ENCODE measurements at regions not wholly inside any gene's neighbourhood (a gene's known extent, or its start where the extent isn't known, plus 50 kb on each side); places are given as distances from the start of the nearest gene placed in this dataset.

DNA sequence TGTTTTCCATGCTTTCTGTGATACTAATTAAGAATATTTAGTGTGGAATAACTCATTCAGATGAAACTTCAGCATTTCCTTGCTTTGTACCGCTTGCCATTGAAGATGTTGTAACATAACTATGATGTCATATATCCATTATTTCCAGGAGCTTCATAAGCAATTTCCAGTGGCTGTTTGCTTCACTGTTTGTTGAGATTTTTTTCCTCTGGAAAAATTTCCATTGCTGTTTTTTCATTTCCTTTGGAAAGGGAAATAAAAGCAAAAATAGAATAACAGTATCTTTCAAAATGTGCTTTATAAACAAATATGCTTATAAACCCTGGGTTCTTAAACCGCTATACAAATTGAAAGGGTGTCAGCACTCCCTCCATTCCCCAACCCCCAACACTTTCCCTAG is 319.6 kb upstream of the SEMA6D start:
- Histone ChIP-seq H3K9ac (ENCODE audit: low read length) (no peak overlapping the region), H3K4me3 (ENCODE audit: low read length) (no peak overlapping the region), H4K20me1 (ENCODE audit: low read length) (no peaks in the 10 kb centered on the region), H3K27ac (ENCODE audit: low read length) (no peak overlapping the region), H3K4me1 (ENCODE audit: insufficient read depth, low read length) (no peaks in the 10 kb centered on the region), H3F3A (ENCODE audit: low read length, unreplicated experiment) (no peaks in the 10 kb centered on the region), H3K36me3 (ENCODE audit: low read depth, low read length) (no peaks in the 10 kb centered on the region), H2AFZ (ENCODE audit: low read length) (no peak overlapping the region), H3K4me2 (ENCODE audit: low read length) (no peak overlapping the region), H3K9me2 (replicated peaks; ENCODE audit: low read length) (no peaks in the 10 kb centered on the region), H3K9me3 (ENCODE audit: low read length) (no peaks in the 10 kb centered on the region), H3K79me2 (ENCODE audit: low read length) (no peaks in the 10 kb centered on the region), H3K27me3 (ENCODE audit: low read length) (no peaks in the 10 kb centered on the region)
- no TSS peak for BruUV-seq (replicated peaks)
- TF ChIP-seq EZH2phosphoT487 (IDR thresholded peaks at IDR 0.05; ENCODE audit: borderline replicate concordance, low read length) (no peak), EZH2 (IDR thresholded peaks at IDR 0.05; ENCODE audit: low read length, unreplicated experiment) (no peak)
- TF ChIP-seq, protein P1, sequence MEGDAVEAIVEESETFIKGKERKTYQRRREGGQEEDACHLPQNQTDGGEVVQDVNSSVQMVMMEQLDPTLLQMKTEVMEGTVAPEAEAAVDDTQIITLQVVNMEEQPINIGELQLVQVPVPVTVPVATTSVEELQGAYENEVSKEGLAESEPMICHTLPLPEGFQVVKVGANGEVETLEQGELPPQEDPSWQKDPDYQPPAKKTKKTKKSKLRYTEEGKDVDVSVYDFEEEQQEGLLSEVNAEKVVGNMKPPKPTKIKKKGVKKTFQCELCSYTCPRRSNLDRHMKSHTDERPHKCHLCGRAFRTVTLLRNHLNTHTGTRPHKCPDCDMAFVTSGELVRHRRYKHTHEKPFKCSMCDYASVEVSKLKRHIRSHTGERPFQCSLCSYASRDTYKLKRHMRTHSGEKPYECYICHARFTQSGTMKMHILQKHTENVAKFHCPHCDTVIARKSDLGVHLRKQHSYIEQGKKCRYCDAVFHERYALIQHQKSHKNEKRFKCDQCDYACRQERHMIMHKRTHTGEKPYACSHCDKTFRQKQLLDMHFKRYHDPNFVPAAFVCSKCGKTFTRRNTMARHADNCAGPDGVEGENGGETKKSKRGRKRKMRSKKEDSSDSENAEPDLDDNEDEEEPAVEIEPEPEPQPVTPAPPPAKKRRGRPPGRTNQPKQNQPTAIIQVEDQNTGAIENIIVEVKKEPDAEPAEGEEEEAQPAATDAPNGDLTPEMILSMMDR (conservative IDR thresholded peaks at IDR 0.05; ENCODE audit: low read depth, low read length), result no peak
- DNase-seq (no peak), ATAC-seq (no peak)
- CTCF ChIA-PET, result no interaction called here
- intact Hi-C loops (cut with micrococcal nuclease), result no loop called here
- POLR2A ChIA-PET (ENCODE audit: unreplicated experiment), result no interaction called here

DNA sequence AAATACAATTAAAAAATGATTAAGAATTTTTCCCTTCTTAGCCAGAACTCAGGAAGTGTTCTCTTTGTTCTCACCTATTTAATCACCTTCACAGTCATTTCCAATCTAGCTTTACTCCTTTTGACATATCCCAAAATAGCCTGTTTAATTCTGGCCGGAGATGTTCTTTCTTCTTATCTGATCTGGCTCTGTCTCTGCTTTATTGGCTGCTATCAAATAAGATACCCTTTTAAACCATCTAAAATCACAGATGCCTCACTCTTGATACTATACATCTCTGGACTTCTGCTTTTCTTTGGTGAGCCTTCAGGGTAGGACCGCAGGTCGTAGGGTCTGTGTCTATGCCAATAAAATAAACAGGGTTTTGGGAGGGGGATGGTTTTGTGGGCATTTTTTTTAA is 319.2 kb upstream of the SEMA6D start:
- H3F3A ChIP-seq (ENCODE audit: low read length, unreplicated experiment), result no peaks in the 10 kb centered on the region
- H3K4me1 ChIP-seq (ENCODE audit: insufficient read depth, low read length), result no peaks in the 10 kb centered on the region
- no peak overlapping the region for H3K4me3 ChIP-seq (ENCODE audit: low read length)
- no peaks in the 10 kb centered on the region for H4K20me1 ChIP-seq (ENCODE audit: low read length)
- intact Hi-C loops (cut with micrococcal nuclease), result no loop called here
- CTCF ChIA-PET, result no interaction called here
- no peaks in the 10 kb centered on the region for H3K27me3 ChIP-seq (ENCODE audit: low read length)
- H3K4me2 ChIP-seq (ENCODE audit: low read length), result no peak overlapping the region
- no peak overlapping the region for H3K9ac ChIP-seq (ENCODE audit: low read length)
- H3K36me3 ChIP-seq (ENCODE audit: low read depth, low read length), result no peaks in the 10 kb centered on the region
- no peak for TF ChIP-seq EZH2phosphoT487 (IDR thresholded peaks at IDR 0.05; ENCODE audit: borderline replicate concordance, low read length)
- TF ChIP-seq, protein P1 (conservative IDR thresholded peaks at IDR 0.05; ENCODE audit: low read depth, low read length), result no peak
- no peak for TF ChIP-seq EZH2 (IDR thresholded peaks at IDR 0.05; ENCODE audit: low read length, unreplicated experiment)
- DNase-seq (no peak), ATAC-seq (no peak)
- H2AFZ ChIP-seq (ENCODE audit: low read length), result no peak overlapping the region
- POLR2A ChIA-PET (ENCODE audit: unreplicated experiment), result no interaction called here
- no peaks in the 10 kb centered on the region for H3K9me2 ChIP-seq (replicated peaks; ENCODE audit: low read length)
- H3K79me2 ChIP-seq (ENCODE audit: low read length), result no peaks in the 10 kb centered on the region
- no TSS peak for BruUV-seq (replicated peaks)
- H3K27ac ChIP-seq (ENCODE audit: low read length), result no peak overlapping the region
- no peaks in the 10 kb centered on the region for H3K9me3 ChIP-seq (ENCODE audit: low read length)

GRCh38 chr15:47398594-47398993 is 318.7 kb upstream of the SEMA6D start:
- ATAC-seq, result no peak
- no peak for TF ChIP-seq EZH2 (IDR thresholded peaks at IDR 0.05; ENCODE audit: low read length, unreplicated experiment)
- H3K9me3 ChIP-seq (ENCODE audit: low read length), result no peaks in the 10 kb centered on the region
- H3K79me2 ChIP-seq (ENCODE audit: low read length), result no peaks in the 10 kb centered on the region
- H3K4me2 ChIP-seq (ENCODE audit: low read length), result no peak overlapping the region
- intact Hi-C loops (cut with micrococcal nuclease), result no loop called here
- H3K4me1 ChIP-seq (ENCODE audit: insufficient read depth, low read length), result no peaks in the 10 kb centered on the region
- no peak overlapping the region for H3K4me3 ChIP-seq (ENCODE audit: low read length)
- no peak overlapping the region for H3K27ac ChIP-seq (ENCODE audit: low read length)
- no peaks in the 10 kb centered on the region for H4K20me1 ChIP-seq (ENCODE audit: low read length)
- no peaks in the 10 kb centered on the region for H3F3A ChIP-seq (ENCODE audit: low read length, unreplicated experiment)
- H3K9ac ChIP-seq (ENCODE audit: low read length), result no peak overlapping the region
- no peaks in the 10 kb centered on the region for H3K36me3 ChIP-seq (ENCODE audit: low read depth, low read length)
- no peaks in the 10 kb centered on the region for H3K9me2 ChIP-seq (replicated peaks; ENCODE audit: low read length)
- H3K27me3 ChIP-seq (ENCODE audit: low read length), result no peaks in the 10 kb centered on the region
- H2AFZ ChIP-seq (ENCODE audit: low read length), result no peak overlapping the region
- ChIA-PET CTCF (no interaction called here), POLR2A (ENCODE audit: unreplicated experiment) (no interaction called here)
- no peak for DNase-seq
- BruUV-seq (replicated peaks), result no TSS peak

All from PC-3 (cell line).